22Rv1 (cell line): ENCODE measurements at regions not wholly inside any gene's neighbourhood (a gene's known extent, or its start where the extent isn't known, plus 50 kb on each side); places are given as distances from the start of the nearest gene placed in this dataset.

Experiments
- ZFX ChIP-seq: fragments of 450-650 bp; IDR thresholded peaks from 2 replicates; pipeline ENCODE4 v1.6.1; 2017; ENCODE audit warnings: antibody characterized with exemption, borderline replicate concordance
- TF ChIP-seq, protein P1 (sequence below): fragments of 450-650 bp; IDR thresholded peaks from 2 replicates; pipeline ENCODE4 v1.5.1; 2017; ENCODE audit warnings: mild to moderate bottlenecking

DNA sequence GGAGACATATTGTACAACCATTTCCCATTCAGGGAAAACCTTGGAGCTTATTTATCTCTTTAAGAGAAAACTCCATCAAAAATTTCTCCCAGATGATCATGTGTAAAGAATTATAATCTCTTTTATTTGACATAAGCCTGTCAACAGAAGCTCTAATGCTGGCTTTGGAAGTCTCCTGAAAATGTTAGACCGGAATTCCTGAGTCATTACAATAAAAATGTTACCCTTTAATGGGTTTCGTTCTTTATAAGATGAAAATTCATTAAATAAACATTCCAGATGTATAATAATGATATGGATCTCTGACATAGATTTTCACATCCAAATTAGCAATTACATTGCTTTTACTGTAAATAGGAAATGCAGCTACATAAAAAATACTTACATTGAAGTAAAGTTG, 1036.4 kb downstream of the EFNA5 start:
- TF ChIP-seq, protein P1, sequence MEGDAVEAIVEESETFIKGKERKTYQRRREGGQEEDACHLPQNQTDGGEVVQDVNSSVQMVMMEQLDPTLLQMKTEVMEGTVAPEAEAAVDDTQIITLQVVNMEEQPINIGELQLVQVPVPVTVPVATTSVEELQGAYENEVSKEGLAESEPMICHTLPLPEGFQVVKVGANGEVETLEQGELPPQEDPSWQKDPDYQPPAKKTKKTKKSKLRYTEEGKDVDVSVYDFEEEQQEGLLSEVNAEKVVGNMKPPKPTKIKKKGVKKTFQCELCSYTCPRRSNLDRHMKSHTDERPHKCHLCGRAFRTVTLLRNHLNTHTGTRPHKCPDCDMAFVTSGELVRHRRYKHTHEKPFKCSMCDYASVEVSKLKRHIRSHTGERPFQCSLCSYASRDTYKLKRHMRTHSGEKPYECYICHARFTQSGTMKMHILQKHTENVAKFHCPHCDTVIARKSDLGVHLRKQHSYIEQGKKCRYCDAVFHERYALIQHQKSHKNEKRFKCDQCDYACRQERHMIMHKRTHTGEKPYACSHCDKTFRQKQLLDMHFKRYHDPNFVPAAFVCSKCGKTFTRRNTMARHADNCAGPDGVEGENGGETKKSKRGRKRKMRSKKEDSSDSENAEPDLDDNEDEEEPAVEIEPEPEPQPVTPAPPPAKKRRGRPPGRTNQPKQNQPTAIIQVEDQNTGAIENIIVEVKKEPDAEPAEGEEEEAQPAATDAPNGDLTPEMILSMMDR: no peak
- no peak for TF ChIP-seq ZFX
